ENCODE measurements at regions not wholly inside any gene's neighbourhood (a gene's known extent, or its start where the extent isn't known, plus 50 kb on each side); places are given as distances from the start of the nearest gene placed in this dataset.
"Not testable (repeated sequence)": the region's sequence is repeated elsewhere in the genome, so short reads cannot be mapped to it uniquely, and the experiment has no call there.

- not testable (repeated sequence) for H3K9ac ChIP-seq (ENCODE audit: low read depth in 1 of 2, low read length in 2 of 2); H3K4me1 ChIP-seq (ENCODE audit: control insufficient read depth in 1 of 2, insufficient read depth in 2 of 2, low read length in 2 of 2); H3K36me3 ChIP-seq (ENCODE audit: control insufficient read depth in 1 of 2, insufficient read depth in 2 of 2, low read length in 2 of 2); H3K27ac ChIP-seq (ENCODE audit: low read depth, low read length); H3K27me3 ChIP-seq (ENCODE audit: control insufficient read depth in 1 of 2, insufficient read depth in 2 of 2, low read length in 2 of 2); H3K9me3 ChIP-seq (ENCODE audit: control insufficient read depth in 1 of 2, low read length in 2 of 2); H3K4me3 ChIP-seq (ENCODE audit: low read depth in 1 of 2, low read length in 2 of 2)
Measured at GRCh38 chr9:41043433-41043832, 85.0 kb downstream of the FOXD4L6 start.

- not testable (repeated sequence) for H3K27me3 ChIP-seq (ENCODE audit: control insufficient read depth in 1 of 2, insufficient read depth in 2 of 2, low read length in 2 of 2); H3K9ac ChIP-seq (ENCODE audit: low read depth in 1 of 2, low read length in 2 of 2); H3K36me3 ChIP-seq (ENCODE audit: control insufficient read depth in 1 of 2, insufficient read depth in 2 of 2, low read length in 2 of 2); H3K27ac ChIP-seq (ENCODE audit: low read depth, low read length); H3K4me3 ChIP-seq (ENCODE audit: low read depth in 1 of 2, low read length in 2 of 2); H3K9me3 ChIP-seq (ENCODE audit: control insufficient read depth in 1 of 2, low read length in 2 of 2); H3K4me1 ChIP-seq (ENCODE audit: control insufficient read depth in 1 of 2, insufficient read depth in 2 of 2, low read length in 2 of 2)
Measured at GRCh38 chr9:41042111-41042510, 86.4 kb downstream of the FOXD4L6 start.

- not testable (repeated sequence) for H3K4me3 ChIP-seq (ENCODE audit: low read depth in 1 of 2, low read length in 2 of 2); H3K9me3 ChIP-seq (ENCODE audit: control insufficient read depth in 1 of 2, low read length in 2 of 2); H3K9ac ChIP-seq (ENCODE audit: low read depth in 1 of 2, low read length in 2 of 2); H3K27me3 ChIP-seq (ENCODE audit: control insufficient read depth in 1 of 2, insufficient read depth in 2 of 2, low read length in 2 of 2); H3K27ac ChIP-seq (ENCODE audit: low read depth, low read length); H3K4me1 ChIP-seq (ENCODE audit: control insufficient read depth in 1 of 2, insufficient read depth in 2 of 2, low read length in 2 of 2); H3K36me3 ChIP-seq (ENCODE audit: control insufficient read depth in 1 of 2, insufficient read depth in 2 of 2, low read length in 2 of 2)
Measured at GRCh38 chr9:41040705-41041342, 87.7 kb downstream of the FOXD4L6 start.

GRCh38 chr9:41035276-41035675, 93.2 kb downstream of the FOXD4L6 start:
- H3K27ac ChIP-seq (ENCODE audit: low read depth, low read length); H3K4me1 ChIP-seq (ENCODE audit: control insufficient read depth in 1 of 2, insufficient read depth in 2 of 2, low read length in 2 of 2); H3K9ac ChIP-seq (ENCODE audit: low read depth in 1 of 2, low read length in 2 of 2); H3K9me3 ChIP-seq (ENCODE audit: control insufficient read depth in 1 of 2, low read length in 2 of 2); H3K36me3 ChIP-seq (ENCODE audit: control insufficient read depth in 1 of 2, insufficient read depth in 2 of 2, low read length in 2 of 2); H3K27me3 ChIP-seq (ENCODE audit: control insufficient read depth in 1 of 2, insufficient read depth in 2 of 2, low read length in 2 of 2); H3K4me3 ChIP-seq (ENCODE audit: low read depth in 1 of 2, low read length in 2 of 2): not testable (repeated sequence)

- not testable (repeated sequence) for H3K4me3 ChIP-seq (ENCODE audit: low read depth in 1 of 2, low read length in 2 of 2); H3K27ac ChIP-seq (ENCODE audit: low read depth, low read length)
Measured at GRCh38 chr9:41034699-41035197, 93.7 kb downstream of the FOXD4L6 start.

GRCh38 chr9:41033877-41034276, 94.6 kb downstream of the FOXD4L6 start:
- H3K4me1 ChIP-seq (ENCODE audit: control insufficient read depth in 1 of 2, insufficient read depth in 2 of 2, low read length in 2 of 2); H3K27ac ChIP-seq (ENCODE audit: low read depth, low read length); H3K27me3 ChIP-seq (ENCODE audit: control insufficient read depth in 1 of 2, insufficient read depth in 2 of 2, low read length in 2 of 2); H3K9ac ChIP-seq (ENCODE audit: low read depth in 1 of 2, low read length in 2 of 2); H3K36me3 ChIP-seq (ENCODE audit: control insufficient read depth in 1 of 2, insufficient read depth in 2 of 2, low read length in 2 of 2); H3K9me3 ChIP-seq (ENCODE audit: control insufficient read depth in 1 of 2, low read length in 2 of 2); H3K4me3 ChIP-seq (ENCODE audit: low read depth in 1 of 2, low read length in 2 of 2): not testable (repeated sequence)

More at GRCh38 chr9:41034699-41035197, 93.7 kb downstream of the FOXD4L6 start:
- not testable (repeated sequence) for H3K27me3 ChIP-seq (ENCODE audit: control insufficient read depth in 1 of 2, insufficient read depth in 2 of 2, low read length in 2 of 2); H3K9me3 ChIP-seq (ENCODE audit: control insufficient read depth in 1 of 2, low read length in 2 of 2); H3K9ac ChIP-seq (ENCODE audit: low read depth in 1 of 2, low read length in 2 of 2); H3K4me1 ChIP-seq (ENCODE audit: control insufficient read depth in 1 of 2, insufficient read depth in 2 of 2, low read length in 2 of 2); H3K36me3 ChIP-seq (ENCODE audit: control insufficient read depth in 1 of 2, insufficient read depth in 2 of 2, low read length in 2 of 2)

- H3K4me3 ChIP-seq (ENCODE audit: low read depth in 1 of 2, low read length in 2 of 2); H3K9ac ChIP-seq (ENCODE audit: low read depth in 1 of 2, low read length in 2 of 2); H3K27me3 ChIP-seq (ENCODE audit: control insufficient read depth in 1 of 2, insufficient read depth in 2 of 2, low read length in 2 of 2); H3K4me1 ChIP-seq (ENCODE audit: control insufficient read depth in 1 of 2, insufficient read depth in 2 of 2, low read length in 2 of 2); H3K36me3 ChIP-seq (ENCODE audit: control insufficient read depth in 1 of 2, insufficient read depth in 2 of 2, low read length in 2 of 2); H3K27ac ChIP-seq (ENCODE audit: low read depth, low read length); H3K9me3 ChIP-seq (ENCODE audit: control insufficient read depth in 1 of 2, low read length in 2 of 2): not testable (repeated sequence)
Measured at GRCh38 chr9:41033360-41033759, 95.1 kb downstream of the FOXD4L6 start.

- H3K27me3 ChIP-seq (ENCODE audit: control insufficient read depth in 1 of 2, insufficient read depth in 2 of 2, low read length in 2 of 2); H3K4me3 ChIP-seq (ENCODE audit: low read depth in 1 of 2, low read length in 2 of 2); H3K9ac ChIP-seq (ENCODE audit: low read depth in 1 of 2, low read length in 2 of 2); H3K27ac ChIP-seq (ENCODE audit: low read depth, low read length); H3K9me3 ChIP-seq (ENCODE audit: control insufficient read depth in 1 of 2, low read length in 2 of 2); H3K4me1 ChIP-seq (ENCODE audit: control insufficient read depth in 1 of 2, insufficient read depth in 2 of 2, low read length in 2 of 2); H3K36me3 ChIP-seq (ENCODE audit: control insufficient read depth in 1 of 2, insufficient read depth in 2 of 2, low read length in 2 of 2): not testable (repeated sequence)
Measured at GRCh38 chr9:41026912-41027676, 101.4 kb downstream of the FOXD4L6 start.

GRCh38 chr9:41022365-41022764, 106.1 kb downstream of the FOXD4L6 start:
- not testable (repeated sequence) for H3K9ac ChIP-seq (ENCODE audit: low read depth in 1 of 2, low read length in 2 of 2); H3K27me3 ChIP-seq (ENCODE audit: control insufficient read depth in 1 of 2, insufficient read depth in 2 of 2, low read length in 2 of 2); H3K36me3 ChIP-seq (ENCODE audit: control insufficient read depth in 1 of 2, insufficient read depth in 2 of 2, low read length in 2 of 2); H3K27ac ChIP-seq (ENCODE audit: low read depth, low read length); H3K4me1 ChIP-seq (ENCODE audit: control insufficient read depth in 1 of 2, insufficient read depth in 2 of 2, low read length in 2 of 2); H3K4me3 ChIP-seq (ENCODE audit: low read depth in 1 of 2, low read length in 2 of 2); H3K9me3 ChIP-seq (ENCODE audit: control insufficient read depth in 1 of 2, low read length in 2 of 2)

GRCh38 chr9:41019858-41020562, 108.5 kb downstream of the FOXD4L6 start:
- H3K27me3 ChIP-seq (ENCODE audit: control insufficient read depth in 1 of 2, insufficient read depth in 2 of 2, low read length in 2 of 2); H3K36me3 ChIP-seq (ENCODE audit: control insufficient read depth in 1 of 2, insufficient read depth in 2 of 2, low read length in 2 of 2); H3K4me3 ChIP-seq (ENCODE audit: low read depth in 1 of 2, low read length in 2 of 2); H3K27ac ChIP-seq (ENCODE audit: low read depth, low read length); H3K9me3 ChIP-seq (ENCODE audit: control insufficient read depth in 1 of 2, low read length in 2 of 2); H3K9ac ChIP-seq (ENCODE audit: low read depth in 1 of 2, low read length in 2 of 2); H3K4me1 ChIP-seq (ENCODE audit: control insufficient read depth in 1 of 2, insufficient read depth in 2 of 2, low read length in 2 of 2): not testable (repeated sequence)

Data from duodenal mucosa (tissue), 2 donors.